ENCODE measurements at regions not wholly inside any gene's neighbourhood (a gene's known extent, or its start where the extent isn't known, plus 50 kb on each side); places are given as distances from the start of the nearest gene placed in this dataset.

GRCh38 chr3:76383781-76384180 lies 598.4 kb upstream of the ZNF717 start:
- Histone ChIP-seq H3K4me3 (ENCODE audit: low read length) (no peak overlapping the region), H3K27ac (ENCODE audit: low read length) (no peak overlapping the region), H3K4me2 (ENCODE audit: low read depth, low read length, poor library complexity, severe bottlenecking) (no peak overlapping the region), H2AFZ (ENCODE audit: low read length) (no peak overlapping the region), H3K9ac (ENCODE audit: low read length) (no peak overlapping the region), H3K9me2 (replicated peaks; ENCODE audit: insufficient read depth, low read length) (no peaks in the 10 kb centered on the region), H3K79me2 (ENCODE audit: low read length) (no peaks in the 10 kb centered on the region), H4K20me1 (ENCODE audit: insufficient read depth, low read depth, low read length) (no peaks in the 10 kb centered on the region), H3K36me3 (ENCODE audit: insufficient read depth, low read length) (no peaks in the 10 kb centered on the region), H3K4me1 (ENCODE audit: low read length) (no peaks in the 10 kb centered on the region), H3K27me3 (ENCODE audit: low read length) (no peaks in the 10 kb centered on the region), H3K9me3 (ENCODE audit: low read length) (0 out of 2 replicates have a peak, but pooled peaks cover 3% of the 10 kb centered on the region)
- DNase-seq = no peak

GRCh38 chr3:76387000-76387399 lies 601.7 kb upstream of the ZNF717 start:
- Histone ChIP-seq H3K27ac (ENCODE audit: low read length) (no peak overlapping the region), H3K36me3 (ENCODE audit: insufficient read depth, low read length) (no peaks in the 10 kb centered on the region), H2AFZ (ENCODE audit: low read length) (no peak overlapping the region), H3K9me3 (ENCODE audit: low read length) (0 out of 2 replicates have a peak, but pooled peaks cover 3% of the 10 kb centered on the region), H3K27me3 (ENCODE audit: low read length) (no peaks in the 10 kb centered on the region), H3K9me2 (replicated peaks; ENCODE audit: insufficient read depth, low read length) (no peaks in the 10 kb centered on the region), H3K4me2 (ENCODE audit: low read depth, low read length, poor library complexity, severe bottlenecking) (no peak overlapping the region), H3K4me1 (ENCODE audit: low read length) (no peaks in the 10 kb centered on the region), H4K20me1 (ENCODE audit: insufficient read depth, low read depth, low read length) (no peaks in the 10 kb centered on the region), H3K4me3 (ENCODE audit: low read length) (no peak overlapping the region), H3K79me2 (ENCODE audit: low read length) (no peaks in the 10 kb centered on the region), H3K9ac (ENCODE audit: low read length) (no peak overlapping the region)
- no peak for DNase-seq

DNA sequence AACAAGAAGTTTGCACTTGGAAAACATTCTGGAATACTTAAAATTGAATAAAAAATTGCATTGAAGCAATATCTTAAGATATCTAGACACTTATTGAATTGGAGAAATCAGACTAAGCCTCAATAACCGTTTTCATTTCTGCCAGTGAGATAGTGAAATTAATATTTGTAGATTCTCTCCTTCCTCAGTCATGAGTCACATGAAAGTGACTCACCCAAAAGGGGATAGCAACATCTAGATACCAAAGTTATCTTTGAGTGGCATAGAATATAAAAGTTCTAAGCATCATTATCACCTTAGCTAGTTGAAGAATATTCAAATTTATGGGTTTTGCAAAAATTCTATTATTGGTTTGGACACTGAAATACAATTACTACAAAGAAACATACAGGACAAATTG lies 614.8 kb upstream of the ZNF717 start:
- Histone ChIP-seq H3K27me3 (ENCODE audit: low read length) (no peaks in the 10 kb centered on the region), H3K9me2 (replicated peaks; ENCODE audit: insufficient read depth, low read length) (no peaks in the 10 kb centered on the region), H2AFZ (ENCODE audit: low read length) (no peak overlapping the region), H3K79me2 (ENCODE audit: low read length) (no peaks in the 10 kb centered on the region), H4K20me1 (ENCODE audit: insufficient read depth, low read depth, low read length) (no peaks in the 10 kb centered on the region), H3K9me3 (ENCODE audit: low read length) (no peaks in the 10 kb centered on the region), H3K4me1 (ENCODE audit: low read length) (no peaks in the 10 kb centered on the region), H3K4me3 (ENCODE audit: low read length) (no peak overlapping the region), H3K36me3 (ENCODE audit: insufficient read depth, low read length) (no peaks in the 10 kb centered on the region), H3K9ac (ENCODE audit: low read length) (no peak overlapping the region), H3K4me2 (ENCODE audit: low read depth, low read length, poor library complexity, severe bottlenecking) (no peak overlapping the region), H3K27ac (ENCODE audit: low read length) (no peak overlapping the region)
- no peak for DNase-seq

- Histone ChIP-seq H3K27me3 (ENCODE audit: low read length) (no peaks in the 10 kb centered on the region), H3K4me2 (ENCODE audit: low read depth, low read length, poor library complexity, severe bottlenecking) (no peak overlapping the region), H3K36me3 (ENCODE audit: insufficient read depth, low read length) (no peaks in the 10 kb centered on the region), H3K9me3 (ENCODE audit: low read length) (no peaks in the 10 kb centered on the region), H3K79me2 (ENCODE audit: low read length) (no peaks in the 10 kb centered on the region), H2AFZ (ENCODE audit: low read length) (no peak overlapping the region), H3K27ac (ENCODE audit: low read length) (no peak overlapping the region), H3K4me1 (ENCODE audit: low read length) (no peaks in the 10 kb centered on the region), H3K9ac (ENCODE audit: low read length) (no peak overlapping the region), H4K20me1 (ENCODE audit: insufficient read depth, low read depth, low read length) (no peaks in the 10 kb centered on the region), H3K4me3 (ENCODE audit: low read length) (no peak overlapping the region), H3K9me2 (replicated peaks; ENCODE audit: insufficient read depth, low read length) (no peaks in the 10 kb centered on the region)
- DNase-seq = no peak
These were observed 617.6 kb upstream of the ZNF717 start for GRCh38 chr3:76402926-76403325.

DNA sequence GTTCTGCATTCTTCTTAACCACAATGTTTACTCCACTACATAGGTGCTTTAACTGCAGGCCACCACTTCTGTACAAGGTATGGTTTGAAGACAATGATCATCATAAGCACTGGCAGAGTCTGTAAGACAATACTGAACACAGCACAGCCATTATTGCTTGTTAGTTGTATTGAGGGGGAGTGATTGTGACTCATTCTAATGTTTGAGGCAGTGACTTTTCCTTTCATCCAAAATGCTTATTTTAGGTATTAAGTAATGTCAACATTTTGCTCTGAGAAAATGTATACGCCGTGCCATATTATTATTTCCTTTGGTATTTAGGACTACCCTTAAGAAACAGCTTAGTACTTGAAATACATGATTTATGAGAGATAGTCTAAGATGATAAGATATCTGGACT lies 618.2 kb upstream of the ZNF717 start:
- no peaks in the 10 kb centered on the region for H3K4me1 ChIP-seq (ENCODE audit: low read length)
- no peak overlapping the region for H3K4me2 ChIP-seq (ENCODE audit: low read depth, low read length, poor library complexity, severe bottlenecking)
- no peaks in the 10 kb centered on the region for H3K27me3 ChIP-seq (ENCODE audit: low read length)
- no peak overlapping the region for H3K27ac ChIP-seq (ENCODE audit: low read length)
- no peaks in the 10 kb centered on the region for H3K9me2 ChIP-seq (replicated peaks; ENCODE audit: insufficient read depth, low read length)
- H2AFZ ChIP-seq (ENCODE audit: low read length) = no peak overlapping the region
- no peak for DNase-seq
- H3K36me3 ChIP-seq (ENCODE audit: insufficient read depth, low read length) = no peaks in the 10 kb centered on the region
- no peak overlapping the region for H3K9ac ChIP-seq (ENCODE audit: low read length)
- H3K79me2 ChIP-seq (ENCODE audit: low read length) = no peaks in the 10 kb centered on the region
- no peaks in the 10 kb centered on the region for H3K9me3 ChIP-seq (ENCODE audit: low read length)
- no peak overlapping the region for H3K4me3 ChIP-seq (ENCODE audit: low read length)
- H4K20me1 ChIP-seq (ENCODE audit: insufficient read depth, low read depth, low read length) = no peaks in the 10 kb centered on the region

- no peak for DNase-seq
These were observed 619.8 kb upstream of the ZNF717 start for GRCh38 chr3:76405196-76405595.

DNA sequence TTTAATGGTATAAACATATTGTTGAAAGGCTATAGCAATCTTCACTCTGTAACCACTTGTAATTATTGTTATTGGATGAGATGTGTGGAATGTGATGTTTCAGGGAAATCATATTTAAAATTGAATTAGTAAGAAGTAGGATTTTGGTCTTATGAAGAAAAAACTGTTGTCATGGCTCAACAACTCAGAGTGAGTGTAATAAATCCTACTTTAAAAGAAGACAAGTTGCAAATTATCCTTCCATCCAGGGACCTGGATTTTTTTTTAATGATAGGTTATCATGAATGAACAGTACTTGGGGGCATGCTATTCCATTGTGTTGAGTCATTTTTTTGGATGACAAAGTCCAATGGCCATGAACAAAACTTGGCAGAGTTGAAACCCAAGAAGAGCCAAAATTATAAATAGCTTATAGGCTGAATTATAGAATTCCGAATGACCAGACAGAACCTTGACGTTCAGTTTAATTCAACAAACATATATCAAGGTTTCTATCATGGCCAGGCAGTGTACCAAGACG lies 625.5 kb upstream of the ZNF717 start:
- Histone ChIP-seq H3K36me3 (ENCODE audit: insufficient read depth, low read length) (no peaks in the 10 kb centered on the region), H3K9me3 (ENCODE audit: low read length) (no peaks in the 10 kb centered on the region), H4K20me1 (ENCODE audit: insufficient read depth, low read depth, low read length) (no peaks in the 10 kb centered on the region), H3K4me2 (ENCODE audit: low read depth, low read length, poor library complexity, severe bottlenecking) (no peak overlapping the region), H3K4me3 (ENCODE audit: low read length) (no peak overlapping the region), H3K9ac (ENCODE audit: low read length) (no peak overlapping the region), H3K27me3 (ENCODE audit: low read length) (no peaks in the 10 kb centered on the region), H3K27ac (ENCODE audit: low read length) (no peak overlapping the region), H3K79me2 (ENCODE audit: low read length) (no peaks in the 10 kb centered on the region), H3K4me1 (ENCODE audit: low read length) (no peaks in the 10 kb centered on the region), H3K9me2 (replicated peaks; ENCODE audit: insufficient read depth, low read length) (0 out of 2 replicates have a peak, but pooled peaks cover 5% of the 10 kb centered on the region), H2AFZ (ENCODE audit: low read length) (no peak overlapping the region)
- no peak for DNase-seq

More at GRCh38 chr3:76405196-76405595, 619.8 kb upstream of the ZNF717 start:
- Histone ChIP-seq H2AFZ (ENCODE audit: low read length) (no peak overlapping the region), H3K79me2 (ENCODE audit: low read length) (no peaks in the 10 kb centered on the region), H3K36me3 (ENCODE audit: insufficient read depth, low read length) (no peaks in the 10 kb centered on the region), H4K20me1 (ENCODE audit: insufficient read depth, low read depth, low read length) (no peaks in the 10 kb centered on the region), H3K27ac (ENCODE audit: low read length) (no peak overlapping the region), H3K27me3 (ENCODE audit: low read length) (no peaks in the 10 kb centered on the region), H3K4me3 (ENCODE audit: low read length) (no peak overlapping the region), H3K9ac (ENCODE audit: low read length) (no peak overlapping the region), H3K4me2 (ENCODE audit: low read depth, low read length, poor library complexity, severe bottlenecking) (no peak overlapping the region), H3K4me1 (ENCODE audit: low read length) (no peaks in the 10 kb centered on the region), H3K9me3 (ENCODE audit: low read length) (no peaks in the 10 kb centered on the region), H3K9me2 (replicated peaks; ENCODE audit: insufficient read depth, low read length) (0 out of 2 replicates have a peak, but pooled peaks cover 5% of the 10 kb centered on the region)

- no peak overlapping the region for H3K4me2 ChIP-seq (ENCODE audit: low read depth, low read length, poor library complexity, severe bottlenecking)
- no peaks in the 10 kb centered on the region for H3K27me3 ChIP-seq (ENCODE audit: low read length)
- H3K36me3 ChIP-seq (ENCODE audit: insufficient read depth, low read length) = no peaks in the 10 kb centered on the region
- no peak overlapping the region for H3K9ac ChIP-seq (ENCODE audit: low read length)
- H3K9me2 ChIP-seq (replicated peaks; ENCODE audit: insufficient read depth, low read length) = 0 out of 2 replicates have a peak, but pooled peaks cover 2% of the 10 kb centered on the region
- H2AFZ ChIP-seq (ENCODE audit: low read length) = no peak overlapping the region
- H3K27ac ChIP-seq (ENCODE audit: low read length) = no peak overlapping the region
- H3K4me3 ChIP-seq (ENCODE audit: low read length) = no peak overlapping the region
- no peaks in the 10 kb centered on the region for H3K4me1 ChIP-seq (ENCODE audit: low read length)
- no peaks in the 10 kb centered on the region for H3K79me2 ChIP-seq (ENCODE audit: low read length)
- no peaks in the 10 kb centered on the region for H3K9me3 ChIP-seq (ENCODE audit: low read length)
- DNase-seq = no peak
- H4K20me1 ChIP-seq (ENCODE audit: insufficient read depth, low read depth, low read length) = no peaks in the 10 kb centered on the region
These were observed 624.5 kb upstream of the ROBO2 start for GRCh38 chr3:76415384-76415783.
